Brain microvascular endothelial cell (primary cell): ENCODE measurements at regions not wholly inside any gene's neighbourhood (a gene's known extent, or its start where the extent isn't known, plus 50 kb on each side); places are given as distances from the start of the nearest gene placed in this dataset.

Experiments used
- DNase-seq: peaks from one replicate; pipeline ENCODE4 v3.0.0-alpha.2; 2020
- H3K27ac ChIP-seq: fragments of 250-450 bp; sonication (Bioruptor Pico); 2 replicates; pipeline ENCODE4 v1.5.1; 2020; ENCODE audit warnings: mild to moderate bottlenecking, moderate library complexity
- H3K27me3 ChIP-seq: fragments of 250-450 bp; sonication (Bioruptor Pico); replicated peaks from 2 replicates; pipeline ENCODE4 v1.5.1; 2020; ENCODE audit warnings: mild to moderate bottlenecking
- H3K36me3 ChIP-seq: fragments of 250-450 bp; sonication (Bioruptor Pico); replicated peaks from 2 replicates; pipeline ENCODE4 v1.5.1; 2020; ENCODE audit warnings: mild to moderate bottlenecking
- H3K4me3 ChIP-seq: 2 replicates; pipeline ENCODE4 v1.5.1; 2011; ENCODE audit warnings: low read depth, mild to moderate bottlenecking, control low read depth, low read length, moderate library complexity
- in situ Hi-C: cut with HindIII; loops from 2 replicates; pipeline ENCODE4 v1.10.0; 2017; ENCODE audit warnings: low sequenced_read_pairs, low pct_ligation_motif_present
- TF ChIP-seq, protein P1 (sequence below): IDR thresholded peaks from 2 replicates; pipeline ENCODE4 v1.5.1; 2011; ENCODE audit warnings: low read depth, mild to moderate bottlenecking, moderate library complexity, low read length, control low read depth, inconsistent platforms; ENCODE audit errors: missing control alignments

DNA sequence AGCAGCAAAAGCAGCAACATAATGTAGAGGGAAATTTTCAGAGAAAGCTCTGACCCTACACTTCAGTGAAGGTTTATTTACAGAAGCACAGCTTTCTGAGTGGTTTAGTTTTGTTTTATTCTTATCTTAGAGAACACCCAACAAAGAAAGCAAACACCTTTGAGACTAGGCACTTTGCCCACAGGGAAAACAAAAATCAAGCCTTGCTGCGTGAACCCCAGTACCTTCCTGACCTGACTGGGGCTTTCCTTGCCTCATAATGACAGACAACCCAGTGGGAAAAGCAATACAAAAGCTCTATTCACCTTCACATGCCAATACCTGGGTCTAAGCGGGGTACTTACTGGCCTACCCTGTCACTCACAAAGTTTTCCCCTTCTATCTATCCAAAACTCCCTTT, 189.8 kb downstream of the HINT1 start:
- no peak overlapping the region for H3K27ac ChIP-seq
- TF ChIP-seq, protein P1, sequence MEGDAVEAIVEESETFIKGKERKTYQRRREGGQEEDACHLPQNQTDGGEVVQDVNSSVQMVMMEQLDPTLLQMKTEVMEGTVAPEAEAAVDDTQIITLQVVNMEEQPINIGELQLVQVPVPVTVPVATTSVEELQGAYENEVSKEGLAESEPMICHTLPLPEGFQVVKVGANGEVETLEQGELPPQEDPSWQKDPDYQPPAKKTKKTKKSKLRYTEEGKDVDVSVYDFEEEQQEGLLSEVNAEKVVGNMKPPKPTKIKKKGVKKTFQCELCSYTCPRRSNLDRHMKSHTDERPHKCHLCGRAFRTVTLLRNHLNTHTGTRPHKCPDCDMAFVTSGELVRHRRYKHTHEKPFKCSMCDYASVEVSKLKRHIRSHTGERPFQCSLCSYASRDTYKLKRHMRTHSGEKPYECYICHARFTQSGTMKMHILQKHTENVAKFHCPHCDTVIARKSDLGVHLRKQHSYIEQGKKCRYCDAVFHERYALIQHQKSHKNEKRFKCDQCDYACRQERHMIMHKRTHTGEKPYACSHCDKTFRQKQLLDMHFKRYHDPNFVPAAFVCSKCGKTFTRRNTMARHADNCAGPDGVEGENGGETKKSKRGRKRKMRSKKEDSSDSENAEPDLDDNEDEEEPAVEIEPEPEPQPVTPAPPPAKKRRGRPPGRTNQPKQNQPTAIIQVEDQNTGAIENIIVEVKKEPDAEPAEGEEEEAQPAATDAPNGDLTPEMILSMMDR, result no peak
- no peak for DNase-seq
- H3K36me3 ChIP-seq, result no peaks in the 10 kb centered on the region
- H3K4me3 ChIP-seq, result no peak overlapping the region
- in situ Hi-C loops, result no loop called here
- no peaks in the 10 kb centered on the region for H3K27me3 ChIP-seq

- DNase-seq, result no peak
- H3K36me3 ChIP-seq, result no peaks in the 10 kb centered on the region
- TF ChIP-seq, protein P1, result no peak
- no peaks in the 10 kb centered on the region for H3K27me3 ChIP-seq
- in situ Hi-C loops, result no loop called here
- H3K27ac ChIP-seq, result no peak overlapping the region
- H3K4me3 ChIP-seq, result no peak overlapping the region
Measured at GRCh38 chr5:130974021-130974683, 190.9 kb downstream of the HINT1 start.

DNA sequence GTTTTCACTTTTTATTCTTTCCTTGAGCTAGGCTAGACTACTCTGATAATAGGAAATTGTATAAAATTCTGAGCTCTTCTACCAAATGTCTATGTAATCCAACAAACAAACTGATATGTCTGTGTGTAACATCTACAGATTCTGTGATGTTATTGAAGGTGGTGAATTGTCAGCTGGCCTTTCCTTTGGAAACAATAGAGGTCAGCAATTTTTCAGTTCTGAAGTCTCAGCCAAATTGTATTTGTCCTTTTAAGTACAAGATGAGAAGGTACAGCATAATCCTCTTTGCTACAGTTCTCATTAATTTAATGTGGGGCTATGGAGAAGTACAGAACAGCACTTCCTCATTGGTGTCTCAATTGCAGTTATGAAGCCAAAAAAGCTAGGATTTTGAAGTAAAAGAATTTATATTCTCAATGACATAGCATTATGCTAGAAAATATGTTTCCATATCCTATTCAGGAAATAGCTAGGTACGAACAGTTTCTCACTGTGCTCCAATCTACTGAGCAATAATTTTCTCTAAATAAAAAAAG, 198.0 kb downstream of the HINT1 start:
- in situ Hi-C loops, result no loop called here
- no peaks in the 10 kb centered on the region for H3K36me3 ChIP-seq
- TF ChIP-seq, protein P1, result no peak
- no peak for DNase-seq
- no peak overlapping the region for H3K27ac ChIP-seq
- H3K27me3 ChIP-seq, result no peaks in the 10 kb centered on the region
- no peak overlapping the region for H3K4me3 ChIP-seq

DNA sequence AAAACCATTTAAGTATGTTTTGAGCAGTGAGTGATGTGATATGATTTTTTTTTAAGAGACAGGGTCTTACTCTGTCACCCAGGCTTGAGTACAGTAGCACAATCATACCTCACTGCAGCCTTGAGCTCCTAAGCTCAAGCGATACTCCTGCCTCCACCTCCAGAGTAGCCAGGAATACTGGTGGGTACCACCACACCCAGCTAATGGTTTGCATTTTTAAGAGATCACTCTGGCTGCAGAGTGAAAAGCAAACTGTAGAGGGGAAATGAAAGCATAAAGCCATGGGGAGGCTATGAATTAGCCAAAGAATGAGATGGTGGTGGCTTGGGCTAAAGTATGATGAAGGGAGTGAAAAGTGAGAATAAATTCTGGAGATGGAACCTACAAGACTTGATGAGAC, 199.1 kb downstream of the HINT1 start:
- Histone ChIP-seq H3K4me3 (no peak overlapping the region), H3K36me3 (no peaks in the 10 kb centered on the region), H3K27me3 (no peaks in the 10 kb centered on the region), H3K27ac (no peak overlapping the region)
- in situ Hi-C loops, result no loop called here
- TF ChIP-seq, protein P1, result no peak
- no peak for DNase-seq

GRCh38 chr5:130965360-130965759, 199.7 kb downstream of the HINT1 start:
- H3K4me3 ChIP-seq, result no peak overlapping the region
- H3K36me3 ChIP-seq, result no peaks in the 10 kb centered on the region
- DNase-seq, result no peak
- TF ChIP-seq, protein P1, result no peak
- in situ Hi-C loops, result no loop called here
- no peak overlapping the region for H3K27ac ChIP-seq
- H3K27me3 ChIP-seq, result no peaks in the 10 kb centered on the region
